RWPE2 (cell line): ENCODE measurements at regions not wholly inside any gene's neighbourhood (a gene's known extent, or its start where the extent isn't known, plus 50 kb on each side); places are given as distances from the start of the nearest gene placed in this dataset.
A peak's percentile ranks its signal among the peaks of the same experiment; 100 is the strongest.

ENCODE experiments used
- ATAC-seq: fragments of 200-7000 bp; cut with Tn5 transposase; 3 replicates; pipeline ENCODE4 v1.9.1; 2021; ENCODE audit warnings: low read depth
- DNase-seq: peaks from one replicate; pipeline ENCODE4 v3.0.0-alpha.2; 2020; ENCODE audit warnings: low spot score
- H3K27ac ChIP-seq: fragments of 450-650 bp; 2 replicates; pipeline ENCODE4 v1.5.1; 2017; ENCODE audit warnings: mild to moderate bottlenecking; ENCODE audit not compliant: poor library complexity, severe bottlenecking
- H3K27me3 ChIP-seq: fragments of 250-450 bp; sonication (Bioruptor Pico); 2 replicates; pipeline ENCODE4 v1.5.1; 2021; ENCODE audit warnings: mild to moderate bottlenecking, moderate library complexity; ENCODE audit not compliant: insufficient read depth, poor library complexity, severe bottlenecking
- H3K36me3 ChIP-seq: fragments of 250-450 bp; sonication (Bioruptor Pico); 2 replicates; pipeline ENCODE4 v1.5.1; 2020; ENCODE audit warnings: low read depth, mild to moderate bottlenecking, moderate library complexity
- H3K4me1 ChIP-seq: fragments of 250-450 bp; sonication (Bioruptor Pico); 2 replicates; pipeline ENCODE4 v1.5.1; 2021; ENCODE audit warnings: mild to moderate bottlenecking, moderate library complexity; ENCODE audit not compliant: insufficient read depth, poor library complexity, severe bottlenecking
- H3K4me3 ChIP-seq: fragments of 250-450 bp; sonication (Bioruptor Pico); 2 replicates; pipeline ENCODE4 v1.5.1; 2021; ENCODE audit warnings: mild to moderate bottlenecking, moderate library complexity; ENCODE audit not compliant: severe bottlenecking
- H3K9me3 ChIP-seq: fragments of 250-450 bp; sonication (Bioruptor Pico); 2 replicates; pipeline ENCODE4 v1.5.1; 2021; ENCODE audit warnings: mild to moderate bottlenecking, moderate library complexity; ENCODE audit not compliant: severe bottlenecking
- TF ChIP-seq, protein P1 (sequence below): fragments of 450-650 bp; IDR thresholded peaks from one replicate; pipeline ENCODE4 v1.5.1; 2017; ENCODE audit warnings: mild to moderate bottlenecking, moderate library complexity; ENCODE audit not compliant: poor library complexity, severe bottlenecking

DNA sequence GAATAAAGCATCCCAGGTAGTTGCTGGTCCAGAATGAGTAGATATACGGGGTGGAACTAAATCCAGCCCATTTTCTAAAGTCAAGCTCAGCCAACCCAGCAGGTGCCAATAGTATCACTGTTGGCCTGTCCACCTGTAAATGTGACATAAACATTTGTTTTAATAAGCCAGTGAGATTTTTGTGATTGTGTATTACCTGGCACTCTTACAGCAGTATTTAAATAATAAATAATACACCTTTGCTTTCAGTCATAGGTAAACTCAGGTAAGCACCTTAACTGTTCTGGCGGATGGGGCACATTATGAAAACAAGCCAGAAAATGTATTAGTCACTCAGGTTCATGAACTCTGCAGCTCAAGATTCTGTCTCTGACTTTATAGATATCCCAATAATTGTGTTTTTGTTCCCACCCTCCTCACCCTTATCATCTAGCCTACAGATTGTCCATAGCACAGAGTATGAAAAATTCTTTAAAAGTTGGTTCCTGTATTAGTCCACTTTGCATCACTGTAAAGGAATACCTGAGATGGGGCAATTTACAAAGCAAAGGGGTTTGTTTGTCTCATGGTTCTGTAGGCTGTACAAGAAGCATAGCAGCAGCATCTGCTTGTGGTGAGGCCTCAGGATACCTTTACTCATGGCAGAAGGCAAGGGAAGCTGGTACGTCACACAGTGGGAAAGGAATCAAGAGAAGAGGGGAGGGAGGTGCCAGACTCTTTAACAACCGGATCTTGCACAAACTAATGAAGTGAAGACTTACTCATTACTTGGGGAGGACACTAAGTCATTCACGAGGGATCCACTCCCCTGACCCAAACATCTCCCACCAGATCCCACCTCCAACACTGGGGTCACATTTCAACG, 73.0 kb upstream of the CYRIA start:
- peak; percentile 53; the same call in 2 of the 3 replicates for ATAC-seq
- no peaks in the 10 kb centered on the region for H3K9me3 ChIP-seq
- TF ChIP-seq, protein P1, sequence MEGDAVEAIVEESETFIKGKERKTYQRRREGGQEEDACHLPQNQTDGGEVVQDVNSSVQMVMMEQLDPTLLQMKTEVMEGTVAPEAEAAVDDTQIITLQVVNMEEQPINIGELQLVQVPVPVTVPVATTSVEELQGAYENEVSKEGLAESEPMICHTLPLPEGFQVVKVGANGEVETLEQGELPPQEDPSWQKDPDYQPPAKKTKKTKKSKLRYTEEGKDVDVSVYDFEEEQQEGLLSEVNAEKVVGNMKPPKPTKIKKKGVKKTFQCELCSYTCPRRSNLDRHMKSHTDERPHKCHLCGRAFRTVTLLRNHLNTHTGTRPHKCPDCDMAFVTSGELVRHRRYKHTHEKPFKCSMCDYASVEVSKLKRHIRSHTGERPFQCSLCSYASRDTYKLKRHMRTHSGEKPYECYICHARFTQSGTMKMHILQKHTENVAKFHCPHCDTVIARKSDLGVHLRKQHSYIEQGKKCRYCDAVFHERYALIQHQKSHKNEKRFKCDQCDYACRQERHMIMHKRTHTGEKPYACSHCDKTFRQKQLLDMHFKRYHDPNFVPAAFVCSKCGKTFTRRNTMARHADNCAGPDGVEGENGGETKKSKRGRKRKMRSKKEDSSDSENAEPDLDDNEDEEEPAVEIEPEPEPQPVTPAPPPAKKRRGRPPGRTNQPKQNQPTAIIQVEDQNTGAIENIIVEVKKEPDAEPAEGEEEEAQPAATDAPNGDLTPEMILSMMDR = no peak

DNA sequence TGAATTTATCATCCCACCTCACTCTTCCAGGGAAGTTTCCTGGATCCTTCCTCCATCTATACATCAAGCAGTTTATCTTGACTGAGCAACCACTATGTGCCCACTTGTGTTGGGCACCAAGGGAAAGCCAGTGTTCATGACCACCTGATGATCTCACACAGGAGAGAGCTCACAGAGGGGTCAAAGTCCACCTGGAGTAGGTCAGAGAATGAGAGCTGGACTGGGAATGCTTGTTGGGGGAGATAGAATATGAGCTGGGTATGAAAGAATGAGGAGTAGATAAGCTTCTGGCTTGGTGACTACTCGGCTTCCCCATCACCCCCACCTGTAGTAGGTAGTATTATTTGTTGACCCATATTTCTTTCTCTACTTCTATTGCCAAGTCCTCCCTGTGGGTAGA, 72.2 kb upstream of the CYRIA start:
- DNase-seq = no peak
- Histone ChIP-seq H3K4me3 (no peak overlapping the region), H3K9me3 (no peaks in the 10 kb centered on the region), H3K27ac (no peak overlapping the region), H3K36me3 (no peaks in the 10 kb centered on the region), H3K4me1 (peaks cover 28% of the 10 kb centered on the region), H3K27me3 (no peaks in the 10 kb centered on the region)
- ATAC-seq = no peak
- TF ChIP-seq, protein P1 = no peak

More for the DNA sequence above, 73.0 kb upstream of the CYRIA start:
- Histone ChIP-seq H3K4me1 (peaks cover 28% of the 10 kb centered on the region), H3K4me3 (no peak overlapping the region), H3K27ac (peak overlapping the region; percentile 18), H3K36me3 (no peaks in the 10 kb centered on the region), H3K27me3 (no peaks in the 10 kb centered on the region)
- DNase-seq = no peak

DNA sequence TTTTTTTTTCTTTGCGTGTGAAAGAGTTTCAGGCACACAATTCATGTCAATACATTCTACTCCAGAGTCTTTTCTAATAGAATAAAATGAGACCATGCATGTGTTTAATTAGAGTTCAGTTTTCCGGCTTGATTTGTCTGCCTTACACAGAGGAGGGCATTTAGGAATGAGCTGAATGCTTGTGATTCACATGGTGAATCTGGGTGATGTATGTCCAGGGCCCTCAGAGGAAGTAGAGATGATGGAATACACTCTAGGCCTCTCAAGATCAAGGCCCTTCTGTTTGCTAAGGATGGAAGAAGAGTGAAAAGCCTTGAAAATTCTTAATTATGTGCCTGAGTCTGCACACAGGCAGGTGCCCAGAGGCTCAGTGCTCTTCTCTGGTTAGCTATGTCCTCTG, 71.0 kb upstream of the CYRIA start:
- ATAC-seq (no peak), DNase-seq (no peak)
- TF ChIP-seq, protein P1 = no peak
- Histone ChIP-seq H3K9me3 (no peaks in the 10 kb centered on the region), H3K36me3 (no peaks in the 10 kb centered on the region), H3K27me3 (no peaks in the 10 kb centered on the region), H3K27ac (no peak overlapping the region), H3K4me1 (peaks cover 28% of the 10 kb centered on the region), H3K4me3 (no peak overlapping the region)

DNA sequence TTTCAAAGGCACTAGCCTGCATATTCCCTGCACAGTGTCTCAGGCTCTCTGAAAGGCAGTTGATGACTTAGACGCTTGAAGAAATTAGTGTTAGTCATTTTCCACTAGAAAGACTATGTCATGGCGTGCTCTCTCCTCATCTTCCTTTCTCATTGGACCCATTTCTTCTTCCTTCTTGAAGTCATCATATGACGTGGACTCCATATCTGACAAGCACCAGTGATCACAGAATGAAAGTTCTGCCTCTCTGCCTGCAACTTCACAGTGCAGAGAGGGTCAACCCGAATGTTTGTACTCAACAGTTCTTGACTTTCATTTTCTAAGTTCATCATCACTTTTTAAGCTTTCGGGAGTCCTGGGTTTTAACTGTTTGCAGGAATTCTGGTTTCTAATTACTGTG, 63.7 kb upstream of the CYRIA start:
- H3K9me3 ChIP-seq = no peaks in the 10 kb centered on the region
- H3K27me3 ChIP-seq = no peaks in the 10 kb centered on the region
- DNase-seq (no peak), ATAC-seq (no peak)
- TF ChIP-seq, protein P1 = no peak
- H3K27ac ChIP-seq = no peak overlapping the region
- H3K4me3 ChIP-seq = no peak overlapping the region
- no peaks in the 10 kb centered on the region for H3K36me3 ChIP-seq
- no peaks in the 10 kb centered on the region for H3K4me1 ChIP-seq
